SK-N-SH (cell line): ENCODE measurements at regions not wholly inside any gene's neighbourhood (a gene's known extent, or its start where the extent isn't known, plus 50 kb on each side); places are given as distances from the start of the nearest gene placed in this dataset.

Source experiments
- CTCF ChIA-PET: fragments of 300-600, 350-600 bp; formaldehyde crosslinking; extraction: SDS; loops from one replicate; lab custom pipeline; 2021; lab: Yijun Ruan, JAX
- POLR2A ChIA-PET: fragments of 350-600 bp; sonication (Branson Sonifier 250); formaldehyde crosslinking; extraction: SDS; loops from one replicate; lab custom pipeline; 2020; ENCODE audit warnings: antibody characterized with exemption, inconsistent platforms; lab: Yijun Ruan, JAX
- DNase-seq: peaks from one replicate; pipeline ENCODE4 v3.0.0; 2012
- H2AFZ ChIP-seq: fragments of 200-600 bp; sonication (generic); 2 replicates; pipeline ENCODE4 v1.8.1; 2016; ENCODE audit warnings: antibody characterized with exemption, mild to moderate bottlenecking, low read depth
- H3F3A ChIP-seq: fragments of 200-600 bp; sonication (generic); replicated peaks from 2 replicates; pipeline ENCODE3; 2016; ENCODE audit warnings: antibody characterized with exemption, mild to moderate bottlenecking; ENCODE audit not compliant: insufficient read depth
- H3K27ac ChIP-seq, 2 experiments: fragments of 200-500 bp in 1 of 2; fragments of 200-600 bp in 1 of 2; sonication (Bioruptor generic) in 1 of 2; sonication (generic), shearing (Covaris generic) in 1 of 2; 2 replicates each; pipeline versions ENCODE4 v1.5.1 to v1.6.1; 2014 to 2016; ENCODE audit warnings: low read depth in 2 of 2, inconsistent platforms in 1 of 2, low read length in 1 of 2, mild to moderate bottlenecking in 1 of 2, mixed read lengths in 1 of 2
- H3K27me3 ChIP-seq: fragments of 200-600 bp; sonication (generic), shearing (Covaris generic); 2 replicates; pipeline ENCODE4 v1.6.1; 2016; ENCODE audit warnings: mixed run types; ENCODE audit not compliant: insufficient read depth
- H3K36me3 ChIP-seq, 2 experiments: fragments of 200-500 bp in 1 of 2; fragments of 200-600 bp in 1 of 2; sonication (Bioruptor generic) in 1 of 2; sonication (generic) in 1 of 2; replicated peaks in 1 of 2; 2 replicates each; pipeline versions ENCODE3 to v1.5.1; 2014 to 2016; ENCODE audit warnings: low read length in 1 of 2, mild to moderate bottlenecking in 1 of 2; ENCODE audit not compliant: insufficient read depth in 2 of 2, control insufficient read depth in 1 of 2
- H3K4me1 ChIP-seq, 2 experiments: fragments of 200-500 bp in 1 of 2; fragments of 200-600 bp in 1 of 2; sonication (Bioruptor generic) in 1 of 2; sonication (generic), shearing (Covaris generic) in 1 of 2; 2 replicates each; pipeline versions ENCODE4 v1.5.1 to v1.6.1; 2014 to 2016; ENCODE audit warnings: low read depth in 1 of 2, low read length in 1 of 2, mixed run types in 1 of 2; ENCODE audit not compliant: insufficient read depth in 2 of 2, control insufficient read depth in 1 of 2
- H3K4me2 ChIP-seq: fragments of 200-600 bp; sonication (generic), shearing (Covaris generic); 2 replicates; pipeline ENCODE4 v1.6.1; 2017; ENCODE audit warnings: mixed run types
- H3K4me3 ChIP-seq, 2 experiments: fragments of 200-500 bp in 1 of 2; fragments of 200-600 bp in 1 of 2; sonication (Bioruptor generic) in 1 of 2; sonication (generic), shearing (Covaris generic) in 1 of 2; 2 replicates each; pipeline versions ENCODE4 v1.5.1 to v1.8.1; 2014 to 2016; ENCODE audit warnings: low read depth in 2 of 2, inconsistent platforms in 1 of 2, low read length in 1 of 2, mild to moderate bottlenecking in 1 of 2, mixed read lengths in 1 of 2, moderate library complexity in 1 of 2
- H3K79me2 ChIP-seq: fragments of 200-600 bp; sonication (generic); 2 replicates; pipeline ENCODE4 v1.8.1; 2017; ENCODE audit warnings: mild to moderate bottlenecking; ENCODE audit not compliant: insufficient read depth
- H3K9ac ChIP-seq: fragments of 200-600 bp; sonication (generic); 2 replicates; pipeline ENCODE4 v1.6.1; 2017; ENCODE audit warnings: mixed run types
- H3K9me2 ChIP-seq: fragments of 200-600 bp; sonication (generic); 2 replicates; pipeline ENCODE4 v1.6.1; 2017; ENCODE audit warnings: mixed run types
- H3K9me3 ChIP-seq: fragments of 200-600 bp; sonication (generic); 2 replicates; pipeline ENCODE4 v1.6.1; 2017; ENCODE audit warnings: mixed run types, mild to moderate bottlenecking, moderate library complexity
- H4K20me1 ChIP-seq: fragments of 200-600 bp; sonication (generic); 2 replicates; pipeline ENCODE4 v1.6.1; 2017; ENCODE audit warnings: mild to moderate bottlenecking, mixed run types; ENCODE audit not compliant: insufficient read depth
- CHD2 ChIP-seq: fragments of 150-350 bp; IDR thresholded peaks from 2 replicates; pipeline ENCODE4 v1.6.1; 2018; ENCODE audit warnings: low read length; ENCODE audit not compliant: partially characterized antibody
- CTCF ChIP-seq: fragments of 200-600 bp; sonication (generic); IDR thresholded peaks from 2 replicates; pipeline ENCODE4 v1.6.1; 2017; ENCODE audit warnings: antibody characterized with exemption, mild to moderate bottlenecking, moderate library complexity
- ELF1 ChIP-seq: IDR thresholded peaks from 2 replicates; pipeline ENCODE4 v1.4.0; 2012
- EZH2phosphoT487 ChIP-seq: fragments of 200-600 bp; sonication (generic); IDR thresholded peaks from 2 replicates; pipeline ENCODE4 v1.6.1; 2017; ENCODE audit warnings: low read depth, mixed run types, mild to moderate bottlenecking, antibody characterized with exemption, moderate library complexity, borderline replicate concordance
- FOSL2 ChIP-seq: IDR thresholded peaks from 2 replicates; pipeline ENCODE4 v1.4.0; 2012; ENCODE audit warnings: low read depth, mild to moderate bottlenecking, moderate library complexity, borderline replicate concordance
- FOXJ3 ChIP-seq: sonication (generic); formaldehyde crosslinking; IDR thresholded peaks from 2 replicates; pipeline ENCODE4 v1.5.1; 2020; ENCODE audit warnings: mild to moderate bottlenecking, missing genetic modification reagents
- MAX ChIP-seq: IDR thresholded peaks from 2 replicates; pipeline ENCODE4 v1.4.0; 2012; ENCODE audit warnings: low read depth
- MEF2A ChIP-seq: IDR thresholded peaks from 2 replicates; pipeline ENCODE4 v1.4.0; 2012; ENCODE audit warnings: low read depth, borderline replicate concordance
- NRF1 ChIP-seq: IDR thresholded peaks from 2 replicates; pipeline ENCODE4 v1.6.1; 2012; ENCODE audit warnings: low read depth, mild to moderate bottlenecking, low read length
- POLR2AphosphoS5 ChIP-seq: IDR thresholded peaks from 2 replicates; pipeline ENCODE4 v1.6.1; 2012; ENCODE audit warnings: low read depth, low read length
- TAF1 ChIP-seq: IDR thresholded peaks from 2 replicates; pipeline ENCODE4 v1.6.1; 2012; ENCODE audit warnings: low read depth, mild to moderate bottlenecking, low read length, moderate library complexity, borderline replicate concordance
- TCF12 ChIP-seq: IDR thresholded peaks from 2 replicates; pipeline ENCODE4 v1.4.0; 2012
- YY1 ChIP-seq: IDR thresholded peaks from 2 replicates; pipeline ENCODE4 v1.4.0; 2012; ENCODE audit warnings: low read depth, mild to moderate bottlenecking
- ZBTB33 ChIP-seq: IDR thresholded peaks from 2 replicates; pipeline ENCODE4 v1.4.0; 2012; ENCODE audit warnings: low read depth, borderline replicate concordance
- WGBS: methylation state at CpG from one replicate; pipeline ENCODE4 v1.1.6; 2017; ENCODE audit warnings: low lambda C conversion rate; 5-methylcytosine and 5-hydroxymethylcytosine counted together
- TF ChIP-seq, protein P1 (sequence below): IDR thresholded peaks from 2 replicates; pipeline ENCODE4 v1.4.0; 2012; ENCODE audit warnings: low read depth, borderline replicate concordance
- TF ChIP-seq, protein P2 (sequence below): fragments of 150-350 bp; IDR thresholded peaks from 2 replicates; pipeline ENCODE4 v1.6.1; 2016; ENCODE audit warnings: mild to moderate bottlenecking, low read depth, low read length

DNA sequence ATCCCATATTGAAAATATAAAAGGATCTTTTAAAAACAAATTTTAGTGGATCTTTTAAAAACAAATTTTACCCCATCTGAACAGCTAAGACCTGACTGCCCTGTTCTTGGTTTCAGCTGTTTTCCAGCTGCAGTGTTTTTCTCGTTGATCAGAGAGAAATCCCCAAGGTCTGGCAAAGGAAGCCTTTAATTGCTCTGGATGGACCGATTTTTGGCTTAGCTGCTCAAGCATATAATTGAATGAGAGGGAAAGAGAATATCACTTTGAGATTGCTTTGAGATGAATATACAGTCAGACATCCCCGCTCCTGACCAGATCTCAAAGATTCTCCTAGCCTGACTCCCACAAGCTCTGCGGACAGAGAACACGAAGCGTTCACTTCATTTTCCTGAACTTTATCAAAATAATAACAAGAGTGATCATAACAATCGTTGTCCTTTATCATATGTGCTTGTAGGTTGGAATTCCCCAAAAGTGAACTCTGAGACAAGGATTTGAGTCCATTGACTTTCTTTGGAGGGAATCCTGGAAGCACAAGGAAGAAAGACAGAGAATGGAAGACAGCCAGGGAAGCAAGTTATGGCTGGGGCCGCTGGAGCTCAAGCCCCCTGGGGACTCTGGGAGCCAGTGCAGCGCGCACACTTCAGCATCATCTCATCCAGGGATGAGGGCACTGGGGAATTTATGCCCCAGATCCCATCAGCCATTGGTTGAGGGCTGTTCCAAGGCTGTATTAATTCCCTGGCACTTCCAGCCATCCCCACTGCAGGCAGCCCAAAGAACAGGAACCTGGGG is 101.3 kb downstream of the SNX5 start:
- Histone ChIP-seq H3K79me2 (no peaks in the 10 kb centered on the region), H3K4me3 (no peak overlapping the region), H3F3A (peaks cover 2% of the 10 kb centered on the region), H3K27ac (no peak overlapping the region), H3K9me2 (no peaks in the 10 kb centered on the region), H3K9me3 (no peaks in the 10 kb centered on the region), H3K4me1 (peaks cover 0 to 5% of the 10 kb centered on the region in 2 experiments; a peak in 1 of 4 replicates), H3K9ac (no peak overlapping the region), H3K27me3 (peaks cover 28% of the 10 kb centered on the region), H4K20me1 (no peaks in the 10 kb centered on the region), H2AFZ (no peak overlapping the region), H3K36me3 (no peaks in the 10 kb centered on the region), H3K4me2 (no peak overlapping the region)
- WGBS, result 54% methylated on average over 8 of the region's 10 CpGs
- TF ChIP-seq CTCF (no peak), FOSL2 (no peak)
- TF ChIP-seq, protein P1, sequence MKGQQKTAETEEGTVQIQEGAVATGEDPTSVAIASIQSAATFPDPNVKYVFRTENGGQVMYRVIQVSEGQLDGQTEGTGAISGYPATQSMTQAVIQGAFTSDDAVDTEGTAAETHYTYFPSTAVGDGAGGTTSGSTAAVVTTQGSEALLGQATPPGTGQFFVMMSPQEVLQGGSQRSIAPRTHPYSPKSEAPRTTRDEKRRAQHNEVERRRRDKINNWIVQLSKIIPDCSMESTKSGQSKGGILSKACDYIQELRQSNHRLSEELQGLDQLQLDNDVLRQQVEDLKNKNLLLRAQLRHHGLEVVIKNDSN, result no peak
- CTCF ChIA-PET, result no interaction called here
- DNase-seq, result no peak
- POLR2A ChIA-PET, result no interaction called here

DNA sequence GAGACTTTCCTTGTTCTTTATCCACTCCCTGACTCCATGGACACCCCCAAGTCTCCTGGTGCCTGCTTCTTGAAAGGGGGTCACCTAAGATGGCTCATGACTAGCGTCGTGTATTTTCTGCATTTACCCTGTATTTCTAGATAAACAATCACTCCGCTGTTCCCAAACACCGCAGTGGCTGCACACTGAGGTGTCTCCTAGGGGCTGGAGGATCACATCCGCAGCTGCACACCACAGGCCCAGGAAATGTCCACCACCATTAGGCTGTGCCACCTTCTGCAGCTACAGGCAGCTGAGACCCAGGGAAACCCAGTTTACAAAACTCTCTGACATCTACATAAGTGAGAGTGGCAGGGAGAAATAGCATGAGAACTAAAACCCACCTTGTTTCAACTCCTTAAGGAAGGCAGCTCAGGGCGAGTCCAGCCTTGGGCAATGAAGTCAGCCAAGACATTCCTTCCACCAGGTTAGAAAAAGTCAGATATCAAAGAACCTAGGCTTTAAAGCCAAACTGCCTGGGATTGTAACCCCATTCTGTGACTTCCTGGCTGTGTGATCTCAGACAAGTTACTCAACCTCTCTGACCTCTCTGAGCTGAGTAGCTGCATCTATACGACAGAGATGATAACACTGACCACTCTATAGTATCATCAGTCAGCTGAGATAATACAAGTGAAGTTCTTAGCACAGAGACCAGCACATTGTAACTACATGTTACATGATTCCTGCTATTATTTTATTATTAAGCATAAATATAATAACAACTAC is 102.2 kb downstream of the SNX5 start:
- H3K79me2 ChIP-seq, result no peaks in the 10 kb centered on the region
- peaks cover 30% of the 10 kb centered on the region for H3K27me3 ChIP-seq
- no peak overlapping the region for H3K27ac ChIP-seq
- POLR2A ChIA-PET, result no interaction called here
- no peak overlapping the region for H3K9ac ChIP-seq
- WGBS, result 64% methylated on average over 7 of the region's 7 CpGs
- no peak overlapping the region for H3K4me2 ChIP-seq
- H3K36me3 ChIP-seq, result no peaks in the 10 kb centered on the region
- no peaks in the 10 kb centered on the region for H3K9me2 ChIP-seq
- CTCF ChIA-PET, result no interaction called here
- H3K4me1 ChIP-seq, result peaks cover 0 to 5% of the 10 kb centered on the region in 2 experiments; a peak in 1 of 4 replicates
- H3K9me3 ChIP-seq, result no peaks in the 10 kb centered on the region
- H4K20me1 ChIP-seq, result no peaks in the 10 kb centered on the region
- DNase-seq, result no peak
- H3K4me3 ChIP-seq, result no peak overlapping the region
- no peak overlapping the region for H2AFZ ChIP-seq
- no peaks in the 10 kb centered on the region for H3F3A ChIP-seq
- TF ChIP-seq TAF1, result no peak
- no peak for TF ChIP-seq TCF12
- no peak for TF ChIP-seq CHD2
- TF ChIP-seq YY1, result no peak
- TF ChIP-seq FOXJ3, result no peak
- no peak for TF ChIP-seq MEF2A
- TF ChIP-seq, protein P1, result no peak
- TF ChIP-seq, protein P2, sequence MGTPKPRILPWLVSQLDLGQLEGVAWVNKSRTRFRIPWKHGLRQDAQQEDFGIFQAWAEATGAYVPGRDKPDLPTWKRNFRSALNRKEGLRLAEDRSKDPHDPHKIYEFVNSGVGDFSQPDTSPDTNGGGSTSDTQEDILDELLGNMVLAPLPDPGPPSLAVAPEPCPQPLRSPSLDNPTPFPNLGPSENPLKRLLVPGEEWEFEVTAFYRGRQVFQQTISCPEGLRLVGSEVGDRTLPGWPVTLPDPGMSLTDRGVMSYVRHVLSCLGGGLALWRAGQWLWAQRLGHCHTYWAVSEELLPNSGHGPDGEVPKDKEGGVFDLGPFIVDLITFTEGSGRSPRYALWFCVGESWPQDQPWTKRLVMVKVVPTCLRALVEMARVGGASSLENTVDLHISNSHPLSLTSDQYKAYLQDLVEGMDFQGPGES, result no peak
- TF ChIP-seq POLR2AphosphoS5, result no peak
- no peak for TF ChIP-seq ELF1
- TF ChIP-seq MAX, result no peak
- TF ChIP-seq EZH2phosphoT487, result no peak
- no peak for TF ChIP-seq ZBTB33
- no peak for TF ChIP-seq NRF1
